ENCODE measurements at regions not wholly inside any gene's neighbourhood (a gene's known extent, or its start where the extent isn't known, plus 50 kb on each side); places are given as distances from the start of the nearest gene placed in this dataset.

DNA sequence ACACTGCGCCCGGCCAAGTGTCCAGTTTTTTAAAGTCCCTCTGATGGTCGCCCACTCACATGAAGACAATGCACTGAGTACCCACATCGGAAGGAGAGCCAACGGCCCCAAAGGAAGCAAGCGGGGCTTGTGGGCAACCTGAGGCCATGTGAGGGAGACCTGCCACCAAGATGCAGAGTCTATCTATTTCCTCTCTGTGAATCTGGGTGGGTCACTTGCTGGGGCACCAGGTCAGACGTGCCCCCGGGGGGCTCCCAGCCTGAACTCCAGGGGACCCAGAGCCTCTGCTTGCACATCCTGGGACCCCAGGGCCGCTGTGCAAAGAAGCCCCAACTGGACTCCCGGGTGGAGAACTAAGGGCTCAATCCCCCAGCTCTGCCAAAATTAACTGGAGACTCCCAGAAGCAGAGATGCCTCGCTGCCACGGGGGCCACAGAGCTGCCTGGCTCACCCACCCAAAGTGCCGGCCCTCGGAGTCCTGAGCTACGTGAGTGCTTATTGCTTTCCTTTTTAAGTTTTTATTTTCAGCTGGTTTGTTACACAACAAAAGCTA lies 106.4 kb downstream of the BRD1 start:
- Histone ChIP-seq H3K36me3 (ENCODE audit: control insufficient read depth in 5 of 5, insufficient read depth in 5 of 5, low read length in 5 of 5) (no peaks in the 10 kb centered on the region), H3K27ac (ENCODE audit: low read depth, low read length) (no peak overlapping the region), H3K9me3 (ENCODE audit: control insufficient read depth in 5 of 5, low read length in 5 of 5) (peaks cover 0 to 4% (median 3%) of the 10 kb centered on the region in 5 donors), H3K9ac (ENCODE audit: low read length in 5 of 5) (no peak overlapping the region), H3K4me3 (ENCODE audit: low read depth in 1 of 5, low read length in 5 of 5) (no peak overlapping the region), H3K27me3 (ENCODE audit: control insufficient read depth in 5 of 5, insufficient read depth in 4 of 5, low read length in 5 of 5) (peaks cover 14 to 41% (median 21%) of the 10 kb centered on the region in 5 donors), H3K4me1 (ENCODE audit: control insufficient read depth in 5 of 5, insufficient read depth in 5 of 5, low read length in 5 of 5) (peaks cover 0 to 13% (median 10%) of the 10 kb centered on the region in 5 donors)

DNA sequence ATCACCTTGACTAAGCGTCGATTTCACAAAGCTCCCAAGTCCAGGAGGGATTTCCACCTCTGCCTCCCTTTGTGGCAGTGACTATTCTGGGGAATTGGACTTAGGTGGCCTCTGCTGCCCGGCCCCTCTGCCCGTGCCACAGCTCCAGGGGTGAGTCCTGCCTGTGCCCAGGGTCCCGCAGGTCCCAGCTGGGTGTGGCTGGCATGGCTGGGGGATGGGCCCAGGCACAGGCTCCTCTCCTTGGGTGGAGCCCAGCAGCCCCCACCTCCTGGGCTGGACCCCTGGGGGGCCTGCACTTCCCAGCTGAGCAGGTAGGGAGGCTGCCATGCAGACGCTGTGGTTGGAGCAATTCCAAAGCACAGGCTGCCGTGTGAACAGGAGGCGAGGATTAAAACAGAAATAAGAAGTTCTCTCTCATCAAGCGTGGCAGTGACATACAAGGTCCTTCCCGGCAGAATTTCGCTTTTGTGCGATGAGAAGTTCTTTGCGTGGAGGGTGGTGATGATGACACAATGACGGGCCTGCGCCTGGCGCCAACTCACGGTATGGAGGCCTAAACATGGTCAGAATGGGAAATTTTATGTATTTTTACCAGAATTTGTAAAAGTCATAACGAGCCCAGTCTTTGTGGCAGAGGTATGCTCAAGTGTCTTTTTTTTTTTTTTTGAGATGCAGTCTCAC lies 107.3 kb downstream of the BRD1 start:
- H3K4me3 ChIP-seq (ENCODE audit: low read depth in 1 of 5, low read length in 5 of 5), result no peak overlapping the region
- H3K27me3 ChIP-seq (ENCODE audit: control insufficient read depth in 5 of 5, insufficient read depth in 4 of 5, low read length in 5 of 5), result peaks cover 8 to 36% (median 12%) of the 10 kb centered on the region in 5 donors
- H3K9ac ChIP-seq (ENCODE audit: low read length in 5 of 5), result no peak overlapping the region
- H3K4me1 ChIP-seq (ENCODE audit: control insufficient read depth in 5 of 5, insufficient read depth in 5 of 5, low read length in 5 of 5), result peaks cover 0 to 13% (median 10%) of the 10 kb centered on the region in 5 donors
- peaks cover 0 to 4% (median 1%) of the 10 kb centered on the region in 5 donors for H3K9me3 ChIP-seq (ENCODE audit: control insufficient read depth in 5 of 5, low read length in 5 of 5)
- no peak overlapping the region for H3K27ac ChIP-seq (ENCODE audit: low read depth, low read length)
- no peaks in the 10 kb centered on the region for H3K36me3 ChIP-seq (ENCODE audit: control insufficient read depth in 5 of 5, insufficient read depth in 5 of 5, low read length in 5 of 5)

DNA sequence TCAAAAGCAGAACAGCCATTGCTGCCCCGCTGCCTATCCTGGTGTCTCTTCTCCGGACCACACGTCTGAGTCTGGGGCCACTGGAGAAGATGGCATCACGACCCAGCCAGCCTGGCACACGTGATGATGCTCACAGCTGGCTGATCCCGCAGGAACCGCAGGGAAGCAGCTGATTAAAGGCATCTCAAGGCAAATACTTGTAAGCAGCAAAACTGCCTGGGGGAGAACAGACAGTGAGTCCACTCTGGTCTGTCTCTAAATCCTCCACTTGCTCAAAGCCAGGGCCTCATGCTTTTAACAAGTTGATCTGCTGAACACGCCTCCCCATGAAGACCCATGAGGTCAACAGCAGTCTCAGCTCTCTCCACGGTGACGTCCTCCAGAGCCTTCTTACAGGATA lies 108.6 kb downstream of the BRD1 start:
- H3K36me3 ChIP-seq (ENCODE audit: control insufficient read depth in 5 of 5, insufficient read depth in 5 of 5, low read length in 5 of 5), result no peaks in the 10 kb centered on the region
- peaks cover 2 to 27% (median 13%) of the 10 kb centered on the region in 5 donors for H3K27me3 ChIP-seq (ENCODE audit: control insufficient read depth in 5 of 5, insufficient read depth in 4 of 5, low read length in 5 of 5)
- no peak overlapping the region for H3K4me3 ChIP-seq (ENCODE audit: low read depth in 1 of 5, low read length in 5 of 5)
- no peak overlapping the region for H3K9ac ChIP-seq (ENCODE audit: low read length in 5 of 5)
- H3K9me3 ChIP-seq (ENCODE audit: control insufficient read depth in 5 of 5, low read length in 5 of 5), result peaks cover 0 to 4% (median 0%) of the 10 kb centered on the region in 5 donors
- H3K4me1 ChIP-seq (ENCODE audit: control insufficient read depth in 5 of 5, insufficient read depth in 5 of 5, low read length in 5 of 5), result peaks cover 0 to 3% (median under 1%) of the 10 kb centered on the region in 5 donors
- no peak overlapping the region for H3K27ac ChIP-seq (ENCODE audit: low read depth, low read length)

DNA sequence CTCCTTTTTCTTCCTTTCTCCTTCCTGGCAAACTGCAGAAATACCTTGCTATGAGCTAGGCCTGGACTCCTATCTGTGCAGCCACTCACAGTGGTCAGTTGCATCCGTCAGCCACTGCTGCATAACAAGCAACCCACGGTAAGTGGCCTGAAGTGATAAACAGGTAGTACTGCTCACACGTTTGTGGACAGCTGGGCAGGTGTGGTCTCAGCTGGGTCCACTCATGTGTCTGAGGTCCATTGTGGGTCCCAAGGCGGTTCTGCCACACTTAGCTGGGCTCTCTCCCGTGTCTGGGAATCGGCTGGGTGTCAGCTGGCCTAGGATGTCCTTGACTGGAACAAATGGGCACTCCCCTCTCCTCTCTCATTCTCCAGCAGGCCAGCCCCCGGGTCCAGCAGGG lies 109.3 kb downstream of the BRD1 start:
- Histone ChIP-seq H3K4me1 (ENCODE audit: control insufficient read depth in 5 of 5, insufficient read depth in 5 of 5, low read length in 5 of 5) (no peaks in the 10 kb centered on the region), H3K27me3 (ENCODE audit: control insufficient read depth in 5 of 5, insufficient read depth in 4 of 5, low read length in 5 of 5) (peaks cover 0 to 25% (median 12%) of the 10 kb centered on the region in 5 donors), H3K27ac (ENCODE audit: low read depth, low read length) (no peak overlapping the region), H3K9me3 (ENCODE audit: control insufficient read depth in 5 of 5, low read length in 5 of 5) (peaks cover 0 to 4% (median 0%) of the 10 kb centered on the region in 5 donors), H3K9ac (ENCODE audit: low read length in 5 of 5) (no peak overlapping the region), H3K36me3 (ENCODE audit: control insufficient read depth in 5 of 5, insufficient read depth in 5 of 5, low read length in 5 of 5) (no peaks in the 10 kb centered on the region), H3K4me3 (ENCODE audit: low read depth in 1 of 5, low read length in 5 of 5) (no peak overlapping the region)

DNA sequence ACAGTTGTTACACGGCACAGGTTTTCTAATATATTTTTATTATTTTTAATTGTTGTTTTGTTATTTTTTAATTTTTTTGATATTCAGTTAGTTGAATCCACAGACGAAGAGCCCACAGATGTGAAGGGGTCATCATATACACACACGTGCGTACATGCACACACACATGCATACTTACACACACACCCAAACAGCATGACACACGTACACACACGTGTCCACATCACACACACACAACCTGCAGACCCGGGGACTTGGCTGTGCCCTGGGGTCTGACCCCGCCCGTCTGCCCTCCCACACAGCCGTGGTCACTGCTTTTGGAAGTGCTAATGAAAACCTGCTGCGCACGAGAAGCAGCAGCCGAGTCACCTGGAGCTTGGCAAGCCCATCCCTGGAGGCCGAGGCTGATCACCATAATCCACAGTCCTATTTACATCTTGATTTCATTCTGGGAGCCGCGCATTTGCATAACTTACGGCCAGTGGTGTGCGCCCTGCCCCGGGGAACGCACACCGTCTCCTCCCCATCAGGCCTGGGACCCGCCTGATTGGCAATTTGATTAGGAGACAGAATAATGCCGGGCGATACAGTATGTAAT lies 110.3 kb downstream of the BRD1 start:
- H3K36me3 ChIP-seq (ENCODE audit: control insufficient read depth in 5 of 5, insufficient read depth in 5 of 5, low read length in 5 of 5), result no peaks in the 10 kb centered on the region
- H3K27ac ChIP-seq (ENCODE audit: low read depth, low read length), result no peak overlapping the region
- H3K27me3 ChIP-seq (ENCODE audit: control insufficient read depth in 5 of 5, insufficient read depth in 4 of 5, low read length in 5 of 5), result peaks cover 0 to 29% (median 12%) of the 10 kb centered on the region in 5 donors
- no peaks in the 10 kb centered on the region for H3K4me1 ChIP-seq (ENCODE audit: control insufficient read depth in 5 of 5, insufficient read depth in 5 of 5, low read length in 5 of 5)
- peaks cover 0 to 4% (median 0%) of the 10 kb centered on the region in 5 donors for H3K9me3 ChIP-seq (ENCODE audit: control insufficient read depth in 5 of 5, low read length in 5 of 5)
- no peak overlapping the region for H3K4me3 ChIP-seq (ENCODE audit: low read depth in 1 of 5, low read length in 5 of 5)
- no peak overlapping the region for H3K9ac ChIP-seq (ENCODE audit: low read length in 5 of 5)

- Histone ChIP-seq H3K4me1 (ENCODE audit: control insufficient read depth in 5 of 5, insufficient read depth in 5 of 5, low read length in 5 of 5) (no peaks in the 10 kb centered on the region), H3K27ac (ENCODE audit: low read depth, low read length) (no peak overlapping the region), H3K27me3 (ENCODE audit: control insufficient read depth in 5 of 5, insufficient read depth in 4 of 5, low read length in 5 of 5) (peaks cover 0 to 29% (median 14%) of the 10 kb centered on the region in 5 donors), H3K4me3 (ENCODE audit: low read depth in 1 of 5, low read length in 5 of 5) (no peak overlapping the region), H3K36me3 (ENCODE audit: control insufficient read depth in 5 of 5, insufficient read depth in 5 of 5, low read length in 5 of 5) (no peaks in the 10 kb centered on the region), H3K9ac (ENCODE audit: low read length in 5 of 5) (no peak overlapping the region), H3K9me3 (ENCODE audit: control insufficient read depth in 5 of 5, low read length in 5 of 5) (peaks cover 0 to 4% (median 3%) of the 10 kb centered on the region in 5 donors)
Observed at GRCh38 chr22:49716441-49716840, 111.2 kb downstream of the BRD1 start.

- peaks cover 0 to 27% (median 20%) of the 10 kb centered on the region in 5 donors for H3K27me3 ChIP-seq (ENCODE audit: control insufficient read depth in 5 of 5, insufficient read depth in 4 of 5, low read length in 5 of 5)
Observed at GRCh38 chr22:49715450-49715849, 112.2 kb downstream of the BRD1 start.

GRCh38 chr22:49713003-49713402 lies 114.7 kb downstream of the BRD1 start:
- peaks cover 0 to 28% (median 26%) of the 10 kb centered on the region in 5 donors for H3K27me3 ChIP-seq (ENCODE audit: control insufficient read depth in 5 of 5, insufficient read depth in 4 of 5, low read length in 5 of 5)
- H3K36me3 ChIP-seq (ENCODE audit: control insufficient read depth in 5 of 5, insufficient read depth in 5 of 5, low read length in 5 of 5), result no peaks in the 10 kb centered on the region
- H3K9me3 ChIP-seq (ENCODE audit: control insufficient read depth in 5 of 5, low read length in 5 of 5), result peaks cover 3 to 25% (median 24%) of the 10 kb centered on the region in 5 donors
- no peak overlapping the region for H3K27ac ChIP-seq (ENCODE audit: low read depth, low read length)
- no peak overlapping the region for H3K9ac ChIP-seq (ENCODE audit: low read length in 5 of 5)
- H3K4me3 ChIP-seq (ENCODE audit: low read depth in 1 of 5, low read length in 5 of 5), result no peak overlapping the region
- H3K4me1 ChIP-seq (ENCODE audit: control insufficient read depth in 5 of 5, insufficient read depth in 5 of 5, low read length in 5 of 5), result no peaks in the 10 kb centered on the region

More at GRCh38 chr22:49715450-49715849, 112.2 kb downstream of the BRD1 start:
- Histone ChIP-seq H3K36me3 (ENCODE audit: control insufficient read depth in 5 of 5, insufficient read depth in 5 of 5, low read length in 5 of 5) (no peaks in the 10 kb centered on the region), H3K27ac (ENCODE audit: low read depth, low read length) (no peak overlapping the region), H3K9me3 (ENCODE audit: control insufficient read depth in 5 of 5, low read length in 5 of 5) (peaks cover 0 to 12% (median 9%) of the 10 kb centered on the region in 5 donors), H3K4me3 (ENCODE audit: low read depth in 1 of 5, low read length in 5 of 5) (no peak overlapping the region), H3K9ac (ENCODE audit: low read length in 5 of 5) (no peak overlapping the region), H3K4me1 (ENCODE audit: control insufficient read depth in 5 of 5, insufficient read depth in 5 of 5, low read length in 5 of 5) (no peaks in the 10 kb centered on the region)

GRCh38 chr22:49712195-49712791 lies 115.4 kb downstream of the BRD1 start:
- H3K27ac ChIP-seq (ENCODE audit: low read depth, low read length), result no peak overlapping the region
- H3K9me3 ChIP-seq (ENCODE audit: control insufficient read depth in 5 of 5, low read length in 5 of 5), result peaks cover 3 to 25% (median 24%) of the 10 kb centered on the region in 5 donors
- H3K27me3 ChIP-seq (ENCODE audit: control insufficient read depth in 5 of 5, insufficient read depth in 4 of 5, low read length in 5 of 5), result peaks cover 0 to 28% (median 26%) of the 10 kb centered on the region in 5 donors
- H3K9ac ChIP-seq (ENCODE audit: low read length in 5 of 5), result no peak overlapping the region
- no peaks in the 10 kb centered on the region for H3K36me3 ChIP-seq (ENCODE audit: control insufficient read depth in 5 of 5, insufficient read depth in 5 of 5, low read length in 5 of 5)
- H3K4me3 ChIP-seq (ENCODE audit: low read depth in 1 of 5, low read length in 5 of 5), result no peak overlapping the region
- no peaks in the 10 kb centered on the region for H3K4me1 ChIP-seq (ENCODE audit: control insufficient read depth in 5 of 5, insufficient read depth in 5 of 5, low read length in 5 of 5)

DNA sequence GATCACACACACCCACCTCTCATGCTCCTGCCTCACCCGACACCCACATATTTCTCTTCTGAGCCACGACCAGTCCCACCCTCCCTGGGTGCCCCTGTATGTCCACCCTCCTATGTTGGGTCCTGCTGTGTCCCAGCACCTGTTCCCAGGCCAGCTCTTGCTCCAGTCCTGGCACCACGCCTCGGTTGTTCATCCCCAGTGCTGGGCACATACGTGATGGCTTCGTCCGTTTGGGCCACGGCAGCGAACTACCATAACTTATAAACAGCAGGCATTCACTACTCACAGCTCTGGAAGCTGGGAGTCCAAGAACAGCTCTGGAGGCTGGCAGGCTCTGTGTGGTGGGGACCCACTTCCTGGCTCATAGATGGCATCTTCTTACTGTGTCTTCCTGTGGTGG lies 116.9 kb downstream of the BRD1 start:
- no peak overlapping the region for H3K9ac ChIP-seq (ENCODE audit: low read length in 5 of 5)
- H3K4me1 ChIP-seq (ENCODE audit: control insufficient read depth in 5 of 5, insufficient read depth in 5 of 5, low read length in 5 of 5), result no peaks in the 10 kb centered on the region
- peaks cover 3 to 32% (median 21%) of the 10 kb centered on the region in 5 donors for H3K27me3 ChIP-seq (ENCODE audit: control insufficient read depth in 5 of 5, insufficient read depth in 4 of 5, low read length in 5 of 5)
- H3K4me3 ChIP-seq (ENCODE audit: low read depth in 1 of 5, low read length in 5 of 5), result no peak overlapping the region
- no peaks in the 10 kb centered on the region for H3K36me3 ChIP-seq (ENCODE audit: control insufficient read depth in 5 of 5, insufficient read depth in 5 of 5, low read length in 5 of 5)
- no peak overlapping the region for H3K27ac ChIP-seq (ENCODE audit: low read depth, low read length)
- peaks cover 3 to 27% (median 25%) of the 10 kb centered on the region in 5 donors for H3K9me3 ChIP-seq (ENCODE audit: control insufficient read depth in 5 of 5, low read length in 5 of 5)
